Left kidney (tissue), 1 donor: ENCODE measurements at regions not wholly inside any gene's neighbourhood (a gene's known extent, or its start where the extent isn't known, plus 50 kb on each side); places are given as distances from the start of the nearest gene placed in this dataset.
"Not testable (repeated sequence)": the region's sequence is repeated elsewhere in the genome, so short reads cannot be mapped to it uniquely, and the experiment has no call there.

ENCODE experiments used
- DNase-seq: peaks from one replicate; pipeline ENCODE4 v3.0.0-alpha.2; 2013

DNA sequence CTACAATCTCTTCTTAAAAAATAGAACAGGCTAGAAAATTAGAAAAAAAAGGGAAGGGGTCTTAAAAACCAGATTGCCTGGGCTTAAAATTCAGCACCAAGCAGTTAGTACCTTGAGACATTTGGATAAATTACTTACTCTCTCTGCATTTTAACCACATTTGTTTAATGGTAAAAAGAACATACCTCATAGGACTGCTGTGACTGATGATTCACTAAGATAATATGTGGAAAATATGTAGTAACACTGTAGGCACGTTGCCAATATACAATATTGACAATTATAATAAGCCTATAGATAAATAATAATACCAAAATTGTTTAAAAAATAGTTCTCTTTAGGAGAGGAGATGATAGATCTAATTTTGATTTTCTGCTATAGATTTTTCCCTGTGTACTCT is 750.4 kb downstream of the TENT5A start:
- DNase-seq, result no peak

DNA sequence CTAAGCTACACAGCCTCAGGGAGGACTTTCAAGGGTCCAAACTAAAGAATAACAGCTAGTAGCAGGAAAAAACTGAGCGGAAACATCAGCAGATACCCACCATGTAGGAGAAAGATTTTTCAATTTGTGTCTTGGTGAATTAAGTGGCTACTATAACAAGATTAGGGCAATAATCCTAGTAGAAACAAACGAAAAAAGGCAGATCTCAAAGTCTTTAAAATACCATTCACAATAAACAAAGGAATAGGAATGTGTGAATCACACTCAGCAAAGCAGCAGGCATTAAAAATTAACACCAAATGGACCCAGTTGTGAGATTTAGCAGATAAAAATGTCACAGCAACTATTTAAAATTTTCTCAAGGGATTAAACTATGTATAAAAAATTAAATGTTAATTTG is 761.2 kb downstream of the TENT5A start:
- no peak for DNase-seq

DNA sequence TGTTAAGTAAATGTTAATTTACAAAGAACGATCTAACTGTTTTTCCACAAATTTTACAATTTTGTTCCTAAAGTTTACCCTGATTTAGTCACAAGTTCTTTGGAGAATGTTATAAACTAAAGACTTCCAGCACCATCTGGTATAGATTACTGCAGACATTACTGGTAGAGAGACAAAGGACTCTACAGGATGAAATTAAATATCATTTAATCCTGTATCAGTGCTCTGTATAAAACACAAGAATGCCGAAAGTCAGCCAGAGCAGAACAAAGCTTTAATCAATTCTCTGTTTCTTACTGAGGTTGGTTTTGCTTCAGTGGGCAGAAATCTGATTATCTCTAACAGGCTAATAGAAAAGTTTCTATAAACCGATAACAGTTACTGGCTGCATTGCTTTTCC is 763.6 kb downstream of the TENT5A start:
- DNase-seq, result no peak

DNA sequence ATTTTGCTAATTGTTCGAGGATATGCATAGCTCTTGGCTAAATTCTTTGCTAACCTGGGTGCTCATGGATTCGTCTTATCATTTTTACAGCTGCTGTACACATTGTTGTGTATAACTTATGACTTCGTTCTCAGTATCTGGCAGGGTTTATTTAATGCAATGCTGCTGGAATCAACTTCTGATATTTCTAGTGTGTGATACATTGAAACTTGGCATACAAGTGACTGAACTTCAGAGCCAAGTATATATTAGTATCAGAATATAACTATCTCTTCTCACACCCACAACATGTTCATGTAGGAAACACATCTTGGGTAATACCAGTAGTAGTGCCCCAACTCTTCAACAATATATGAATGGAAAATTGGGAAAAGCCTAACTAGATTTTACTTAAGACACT is 764.2 kb downstream of the TENT5A start:
- DNase-seq, result no peak

DNA sequence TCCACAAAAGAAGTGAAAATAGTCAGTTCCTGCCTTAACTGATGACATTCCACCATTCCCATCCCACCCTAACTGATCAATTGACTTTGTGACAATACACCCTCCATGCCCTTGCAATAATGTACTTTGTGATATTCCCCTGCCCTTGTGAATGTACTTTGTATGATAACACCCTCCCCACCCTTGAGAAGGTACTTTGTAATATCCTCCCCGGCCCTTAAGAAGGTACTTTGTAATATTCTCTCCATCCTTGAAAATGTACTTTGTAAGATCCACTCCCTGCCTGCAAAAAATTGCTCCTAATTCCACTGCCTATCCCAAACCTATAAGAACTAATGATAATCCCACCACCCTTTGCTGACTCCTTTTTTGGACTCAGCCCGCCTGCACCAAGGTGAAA is 771.3 kb downstream of the TENT5A start:
- DNase-seq, result not testable (repeated sequence)

DNA sequence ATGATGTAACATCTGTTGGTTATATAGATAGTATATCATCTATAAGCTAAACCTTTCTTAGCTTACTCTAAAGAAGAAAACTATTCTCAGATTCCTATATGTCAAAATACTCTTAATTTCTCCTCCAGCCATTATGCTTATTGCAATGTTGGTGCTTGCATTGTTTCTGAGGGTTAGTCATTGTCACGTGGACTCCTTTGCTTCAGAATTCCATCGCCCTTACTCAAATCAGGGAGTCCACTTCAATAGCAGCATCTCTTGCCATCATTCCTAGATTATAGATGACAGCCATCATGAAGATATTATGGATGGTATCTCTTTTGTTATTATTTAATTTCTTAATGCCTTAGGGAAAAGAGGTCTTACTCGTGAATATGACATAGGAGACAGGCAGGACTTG is 776.1 kb downstream of the TENT5A start:
- no peak for DNase-seq

DNA sequence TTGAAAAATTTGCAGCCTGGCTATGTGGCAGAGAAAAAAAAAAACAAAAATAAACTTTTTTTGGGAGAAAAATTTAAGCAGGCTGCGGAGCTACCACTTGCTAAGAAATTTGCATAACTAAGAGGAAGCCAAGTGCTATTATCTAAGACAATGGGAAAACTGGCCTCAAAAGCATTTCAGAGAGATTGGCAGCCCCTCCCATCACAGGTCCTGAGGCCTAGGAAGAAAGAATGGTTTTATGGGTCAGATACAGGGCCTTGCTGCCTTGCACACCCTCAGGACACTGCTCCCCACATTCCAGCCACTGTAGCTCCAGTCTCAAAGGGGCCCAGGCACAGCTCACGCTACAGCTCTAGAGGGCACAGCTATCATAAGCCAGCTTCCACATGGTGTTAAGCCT is 777.9 kb downstream of the TENT5A start:
- no peak for DNase-seq

DNA sequence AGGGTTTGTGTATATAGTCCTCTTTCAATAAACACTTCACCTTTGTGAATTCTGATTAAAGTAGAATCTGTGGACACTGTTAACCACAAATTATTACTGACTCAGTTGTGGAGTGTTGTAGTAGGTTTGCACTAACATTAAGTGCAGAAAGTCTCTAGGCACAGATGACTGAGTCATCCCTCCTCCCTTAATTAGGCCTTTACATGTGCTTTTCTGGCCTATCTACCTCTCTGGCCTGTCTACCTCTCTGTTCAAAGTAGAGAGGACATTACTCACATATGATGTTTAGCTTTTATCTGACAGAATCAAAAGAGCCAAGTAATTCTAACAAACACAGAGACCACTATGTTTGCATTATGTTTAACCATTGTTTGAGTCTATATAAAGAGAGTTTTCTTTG is 783.0 kb downstream of the TENT5A start:
- no peak for DNase-seq

DNA sequence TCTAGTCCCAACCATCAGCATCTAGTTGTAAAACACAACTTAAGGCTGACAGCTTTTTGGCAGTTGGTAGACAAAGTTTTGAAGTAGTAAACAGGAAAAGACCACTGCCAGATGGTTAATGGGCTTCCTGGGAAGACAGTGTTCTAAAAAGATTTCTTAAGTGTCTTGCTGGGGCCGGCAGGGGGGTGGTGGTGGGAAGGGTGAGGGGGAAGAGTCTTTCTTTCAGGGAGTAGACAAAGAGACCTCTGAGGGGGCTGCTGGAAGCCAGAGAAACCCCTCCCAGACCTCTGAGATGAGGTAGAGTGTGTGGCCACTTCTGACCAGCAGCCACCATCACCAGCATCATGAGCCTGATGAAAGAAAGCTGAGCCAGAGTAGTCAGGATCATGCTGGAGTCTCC is 784.9 kb downstream of the TENT5A start:
- no peak for DNase-seq

DNA sequence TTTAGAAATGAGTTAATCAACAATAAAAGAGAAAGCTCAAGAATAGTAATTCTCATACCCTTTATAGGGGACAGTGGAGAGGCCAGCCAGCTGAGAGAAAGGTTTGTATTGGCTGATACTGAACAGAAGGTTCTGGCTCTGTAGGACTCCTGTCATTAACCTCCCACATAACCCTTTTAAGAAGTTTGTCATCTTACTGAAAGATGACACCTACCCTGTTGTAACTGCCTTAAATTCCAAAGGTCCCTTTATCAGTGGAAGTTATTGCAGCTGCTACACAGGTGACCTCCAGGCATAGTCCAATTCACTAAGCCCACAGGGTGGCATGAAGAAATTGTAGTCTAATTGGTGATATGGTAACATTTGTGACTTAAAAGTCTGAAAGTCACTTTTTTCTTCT is 790.1 kb downstream of the TENT5A start:
- DNase-seq, result no peak

DNA sequence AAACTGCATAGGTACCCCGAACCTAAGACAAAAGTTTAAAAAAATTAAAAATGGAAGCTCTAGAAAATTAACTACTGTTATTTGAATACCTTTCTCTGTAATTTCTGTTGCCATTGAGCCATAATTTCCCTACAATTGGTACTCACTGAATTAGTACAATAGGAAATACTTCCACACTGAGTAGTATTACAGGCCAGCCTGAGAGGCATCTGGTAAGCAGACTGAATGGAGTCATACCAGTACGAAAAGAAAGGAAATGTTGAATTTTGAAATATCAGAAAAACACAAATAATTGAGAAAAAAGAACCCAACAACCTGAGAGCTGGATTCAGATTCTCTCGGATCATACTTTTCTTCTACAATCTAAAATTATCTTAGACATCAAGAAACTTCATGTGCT is 791.3 kb downstream of the TENT5A start:
- DNase-seq, result no peak

DNA sequence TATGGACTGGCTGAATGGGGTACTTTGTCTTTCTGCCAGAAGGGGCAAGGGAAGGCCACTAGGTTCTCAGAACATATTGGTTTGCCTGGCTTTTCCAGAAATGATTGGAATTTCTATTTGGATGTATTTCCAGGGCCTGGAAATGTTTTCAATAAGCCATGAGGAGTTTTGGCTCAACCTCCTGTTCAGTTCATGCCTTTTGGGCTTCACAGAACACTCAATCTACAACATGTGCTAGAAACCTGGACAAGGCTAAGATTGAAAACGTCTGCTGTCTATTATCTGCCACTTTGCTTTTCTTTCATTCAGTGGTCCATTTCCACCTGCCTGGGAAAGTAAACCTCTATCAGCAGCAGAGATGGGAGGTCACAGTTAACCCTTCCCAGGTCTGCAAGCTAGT is 793.4 kb downstream of the TENT5A start:
- no peak for DNase-seq

DNA sequence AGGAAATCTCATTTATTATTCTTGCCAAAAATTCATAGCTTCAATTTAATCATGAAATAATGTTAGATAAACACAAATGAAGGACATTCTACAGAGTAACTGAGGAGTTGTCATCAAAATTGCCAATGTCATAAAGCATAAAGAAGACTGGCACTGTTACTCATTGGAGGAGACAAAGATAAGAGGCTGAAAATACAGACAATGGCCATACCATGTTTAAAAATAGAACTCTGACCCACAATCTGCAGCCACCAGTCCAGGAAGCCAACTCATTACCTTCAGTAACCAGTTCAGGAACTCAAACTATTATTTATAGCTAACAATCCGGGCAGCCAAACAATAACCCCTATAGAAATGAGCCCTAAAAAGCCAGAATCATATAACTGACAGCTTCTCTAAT is 795.6 kb downstream of the TENT5A start:
- no peak for DNase-seq

DNA sequence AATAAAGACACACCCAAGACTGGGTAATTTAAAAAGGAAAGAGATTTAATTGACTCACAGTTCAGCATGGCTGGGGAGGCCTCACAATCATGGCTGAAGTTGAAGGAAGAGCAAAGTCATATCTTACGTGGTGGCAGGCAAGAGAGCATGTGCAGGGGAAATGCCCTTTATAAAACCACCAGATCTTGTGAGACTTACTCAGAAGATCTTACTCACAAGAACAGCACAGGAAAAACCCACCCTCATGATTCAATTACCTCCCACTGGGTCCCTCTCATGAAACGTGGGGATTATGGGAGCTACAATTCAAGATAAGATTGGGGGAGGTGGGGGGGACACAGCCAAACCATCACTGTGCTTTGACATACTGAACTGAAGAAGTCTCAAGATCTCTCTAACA is 800.0 kb downstream of the TENT5A start:
- not testable (repeated sequence) for DNase-seq

DNA sequence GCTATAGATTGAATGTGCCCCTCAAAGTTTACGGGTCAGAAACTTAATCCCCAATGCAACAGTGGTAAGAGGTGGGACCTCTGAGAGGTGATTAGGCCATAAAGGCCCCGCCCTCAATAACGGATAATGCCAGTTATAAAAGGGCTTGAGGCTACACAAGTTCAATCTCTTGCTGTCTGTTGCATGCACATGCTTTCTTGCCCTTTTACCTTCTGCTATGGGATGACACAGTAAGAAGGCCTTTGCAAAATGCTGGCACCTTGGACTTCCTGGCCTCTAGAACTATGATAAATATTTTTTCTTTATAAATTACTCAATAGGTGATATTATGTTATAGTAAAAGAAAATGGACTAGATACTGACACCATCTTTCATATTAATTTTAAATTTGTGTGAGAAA is 806.1 kb downstream of the TENT5A start:
- DNase-seq, result no peak

DNA sequence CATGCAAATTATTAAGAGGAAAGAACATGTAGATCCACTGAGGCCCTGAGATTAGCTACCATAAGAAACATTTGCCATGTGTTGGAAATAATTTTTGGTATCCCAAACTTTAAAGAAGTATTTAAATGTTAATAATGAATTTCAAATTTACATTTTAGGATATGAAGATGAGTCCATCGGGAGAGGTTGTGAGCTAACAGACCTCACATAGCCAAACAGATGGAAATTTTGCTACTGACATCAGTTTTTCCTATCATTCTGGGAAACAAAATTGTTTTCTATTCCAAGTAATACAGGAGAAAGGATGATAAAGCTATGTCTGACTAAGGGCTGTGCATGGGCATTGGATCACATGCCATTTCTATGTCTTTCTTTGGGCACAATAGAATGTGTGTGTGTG is 809.6 kb downstream of the TENT5A start:
- DNase-seq, result no peak

DNA sequence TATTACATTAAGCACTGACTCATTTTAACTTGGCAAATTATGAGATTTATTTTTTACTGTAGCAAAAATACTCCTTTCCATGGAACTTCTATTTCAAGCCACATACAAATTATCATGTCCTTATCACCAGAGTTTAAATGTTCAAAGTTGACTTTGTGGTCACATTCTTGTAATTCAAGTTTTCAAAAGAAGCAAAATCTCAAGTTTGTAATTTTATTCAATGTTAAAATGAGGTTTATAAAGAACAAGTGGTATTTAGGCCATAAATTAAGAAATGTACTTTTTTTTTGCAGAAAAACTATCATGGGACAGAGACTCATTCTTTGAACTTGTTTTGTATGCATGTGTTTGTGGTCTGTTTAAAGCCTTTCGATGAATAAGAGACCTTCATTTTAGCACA is 811.5 kb downstream of the TENT5A start:
- DNase-seq, result no peak

DNA sequence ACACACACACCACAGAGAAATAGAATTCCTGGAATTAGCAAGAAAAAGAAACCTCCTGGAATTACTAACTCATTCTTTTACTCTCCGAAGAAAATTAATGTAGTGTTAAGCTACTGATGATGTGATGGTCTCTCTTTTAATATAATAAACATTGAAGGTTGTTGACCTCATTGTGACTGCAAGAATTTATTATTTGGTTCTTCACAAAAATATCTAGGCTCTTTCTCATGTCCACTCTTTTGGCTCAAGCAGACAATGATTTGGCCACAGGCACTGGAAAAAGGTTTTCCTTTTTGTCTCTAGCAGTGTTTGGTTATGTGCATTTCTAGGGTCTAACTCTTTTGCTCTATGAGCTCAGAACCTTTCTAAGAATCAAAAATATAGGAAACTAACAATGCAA is 811.9 kb downstream of the TENT5A start:
- no peak for DNase-seq

DNA sequence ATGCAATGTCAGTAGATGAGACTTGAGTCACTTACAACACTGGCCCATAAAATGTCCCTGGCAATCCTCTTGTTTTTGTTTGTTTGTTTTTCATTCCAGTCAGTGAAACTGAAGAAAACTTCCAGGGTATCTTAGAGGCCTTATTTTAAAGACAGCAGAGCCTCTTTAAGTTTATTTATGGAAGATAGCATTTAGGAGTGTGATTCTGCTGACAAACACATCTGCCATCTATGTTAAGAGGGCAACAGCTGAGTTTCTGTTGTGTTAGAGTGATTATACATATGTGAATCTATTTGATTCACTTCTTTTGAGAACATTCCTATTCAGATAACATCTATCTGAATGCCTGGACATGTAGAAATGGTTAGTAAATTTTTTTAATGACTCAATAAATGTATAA is 812.6 kb downstream of the TENT5A start:
- DNase-seq, result no peak

DNA sequence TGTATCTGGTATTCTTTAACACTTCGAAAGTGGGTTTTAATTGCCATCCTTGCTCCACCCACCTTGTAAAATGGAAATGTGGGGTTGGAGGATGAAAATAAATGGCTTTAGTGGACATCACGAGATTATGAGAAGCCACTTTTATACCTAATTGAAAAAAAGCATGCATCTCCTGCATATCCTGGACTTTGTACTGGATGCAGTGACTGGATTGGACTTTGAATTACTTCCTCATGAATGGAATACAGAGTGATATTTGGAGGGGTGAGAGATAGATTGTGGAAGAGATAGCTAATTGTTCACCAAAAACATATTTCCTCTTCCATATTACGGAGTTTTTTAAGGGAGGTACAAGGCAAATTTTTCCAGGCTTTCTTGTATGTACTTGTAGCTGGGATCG is 813.0 kb downstream of the TENT5A start:
- no peak for DNase-seq

DNA sequence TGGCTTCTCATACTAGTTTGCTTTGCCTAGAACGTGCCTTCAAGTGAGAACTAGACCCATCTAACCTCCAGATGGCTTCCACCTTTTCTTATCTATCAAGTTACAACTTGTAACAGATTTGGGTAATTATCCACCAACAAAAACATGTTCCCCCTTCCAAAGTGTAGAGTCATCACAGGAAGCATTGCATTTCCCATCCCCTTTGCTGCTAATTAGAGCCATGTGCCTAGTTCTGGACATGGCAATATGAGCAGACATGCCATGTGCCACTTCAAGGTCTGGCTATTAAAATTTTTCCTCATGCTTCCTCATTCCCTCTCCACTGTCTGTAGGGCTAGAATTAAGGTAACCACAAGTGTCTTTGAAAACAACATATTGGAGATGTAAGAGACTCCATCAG is 814.4 kb downstream of the TENT5A start:
- DNase-seq, result no peak

DNA sequence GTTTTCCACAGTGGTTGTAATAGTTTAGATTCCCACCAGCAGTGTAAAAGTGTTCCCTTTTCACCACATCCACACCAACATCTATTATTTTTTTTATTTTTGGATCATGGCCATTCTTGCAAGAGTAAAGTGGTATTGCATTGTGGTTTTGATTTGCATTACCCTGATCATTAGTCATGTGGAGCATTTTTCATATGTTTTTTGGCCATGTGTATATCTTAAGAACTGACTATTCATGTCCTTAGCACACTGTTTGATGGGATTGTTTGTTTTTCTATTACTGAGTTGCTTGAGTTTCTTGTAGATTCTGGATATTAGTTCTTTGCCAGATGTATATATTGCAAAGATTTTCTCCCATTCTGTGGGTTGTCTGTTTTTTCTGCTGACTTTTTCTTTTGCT is 820.1 kb downstream of the TENT5A start:
- DNase-seq, result no peak

DNA sequence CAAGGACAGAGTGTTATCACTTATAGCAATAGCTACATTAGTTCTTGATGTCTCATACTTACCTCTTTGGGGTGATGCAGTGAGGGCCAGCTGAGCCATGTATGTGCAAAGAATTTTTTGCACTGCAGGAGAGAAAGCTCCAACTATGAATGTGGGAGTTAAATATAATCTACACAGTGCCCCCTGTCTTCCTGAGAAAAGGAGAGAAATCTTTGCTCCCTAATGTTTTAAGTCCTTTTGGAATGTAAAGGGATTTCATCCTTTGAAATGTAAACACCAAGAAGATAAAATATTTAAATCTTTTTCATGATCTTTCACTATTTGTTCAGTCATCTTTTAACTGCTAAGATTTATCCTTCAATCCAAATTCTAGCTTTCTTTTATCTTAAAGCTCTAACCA is 822.1 kb downstream of the TENT5A start:
- no peak for DNase-seq

DNA sequence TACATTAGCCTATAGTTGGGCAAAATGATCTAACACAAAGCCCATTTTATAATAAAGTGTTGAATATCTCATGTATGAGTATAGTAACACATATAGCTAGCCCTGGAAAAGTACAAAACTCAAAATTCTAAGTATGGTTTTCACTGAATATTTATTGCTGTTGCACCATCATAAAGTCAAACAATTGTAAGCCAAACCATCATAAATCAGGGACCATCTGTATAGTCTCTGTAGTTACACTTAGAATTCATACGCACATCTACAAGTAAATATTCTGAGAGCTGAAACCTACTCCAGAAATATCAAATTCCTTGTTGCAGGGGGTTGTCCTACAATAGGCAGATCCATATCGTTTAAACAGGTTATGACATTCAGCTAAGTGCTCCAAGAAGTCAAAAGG is 817.3 kb downstream of the BCKDHB start:
- no peak for DNase-seq

DNA sequence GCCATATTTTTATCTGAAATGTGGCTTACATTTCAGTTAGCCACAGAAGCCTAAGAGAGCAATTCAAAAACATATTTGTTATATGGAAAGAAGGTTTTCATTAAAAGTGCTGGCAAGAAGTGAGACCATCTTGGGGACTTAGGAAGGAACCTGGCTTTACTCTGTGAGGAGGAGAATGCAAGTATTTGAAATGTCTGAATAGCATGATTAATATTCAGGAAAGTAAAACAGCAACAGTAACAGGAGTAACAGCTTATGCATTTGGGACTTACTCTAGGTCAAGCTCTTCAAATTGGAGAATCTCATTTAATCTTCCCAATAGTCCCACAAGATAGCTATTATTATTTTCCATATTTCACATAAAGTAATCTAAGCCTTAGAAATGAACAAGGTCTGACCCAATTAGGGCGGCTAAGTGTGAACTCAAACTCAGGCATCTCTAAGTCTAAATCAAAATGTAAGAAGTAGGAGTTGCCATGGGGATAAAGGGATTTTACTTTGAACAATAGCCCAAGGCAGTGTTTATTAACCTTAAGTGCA is 816.5 kb downstream of the BCKDHB start:
- no peak for DNase-seq
